ENCODE measurements at regions not wholly inside any gene's neighbourhood (a gene's known extent, or its start where the extent isn't known, plus 50 kb on each side); places are given as distances from the start of the nearest gene placed in this dataset.

DNA sequence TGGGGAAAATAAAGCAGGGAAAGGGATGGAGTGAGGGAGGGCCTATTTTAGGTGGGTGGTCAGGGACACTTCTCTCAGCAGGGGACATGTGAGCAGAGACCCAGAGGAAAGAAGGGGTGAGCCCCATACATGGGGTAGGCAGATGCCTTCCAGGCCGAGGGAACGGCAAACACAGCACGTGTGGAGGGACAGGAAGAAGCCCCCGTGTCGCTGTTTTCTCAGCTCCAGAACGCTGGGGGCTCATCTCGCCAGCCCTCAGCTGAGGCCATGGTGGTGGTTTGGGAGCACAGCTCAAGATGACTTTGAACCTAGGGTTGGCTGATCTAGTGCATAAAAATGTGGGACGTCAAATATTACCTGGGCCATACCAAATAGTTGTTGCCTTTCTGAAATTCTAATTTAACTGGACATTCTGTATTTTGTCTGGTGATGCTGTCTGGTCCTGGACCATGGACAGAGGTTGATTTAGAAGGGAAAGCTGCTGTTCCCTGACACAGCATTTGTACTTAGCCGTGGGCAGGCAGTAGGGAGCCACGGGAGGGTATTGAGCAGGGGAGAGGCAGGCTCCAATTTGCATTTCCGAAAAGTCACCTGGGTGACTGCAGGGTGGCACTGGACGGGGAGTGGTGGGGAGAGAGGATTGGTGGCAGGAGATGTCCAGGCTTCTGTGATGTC lies 53.1 kb upstream of the RUNX3 start:
- no peak for DNase-seq

DNA sequence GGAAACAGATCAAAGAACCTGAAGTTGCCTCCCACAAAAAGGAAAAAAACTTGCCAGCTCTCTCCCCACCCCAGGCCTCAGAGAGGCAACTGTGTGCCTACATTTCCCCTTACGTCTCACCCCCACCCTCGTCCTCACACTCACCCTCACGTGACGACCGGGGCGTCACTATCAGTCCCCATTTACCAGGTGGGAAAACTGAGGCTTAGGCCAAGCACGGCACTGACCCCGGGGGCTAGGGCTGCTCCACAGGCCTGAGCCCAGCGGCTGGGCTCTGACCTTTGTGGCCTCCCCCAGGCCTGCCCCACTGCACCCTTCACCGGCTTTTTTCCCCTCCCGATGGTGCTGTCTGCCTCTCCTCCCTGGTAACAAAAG lies 51.5 kb upstream of the RUNX3 start:
- DNase-seq = no peak

DNA sequence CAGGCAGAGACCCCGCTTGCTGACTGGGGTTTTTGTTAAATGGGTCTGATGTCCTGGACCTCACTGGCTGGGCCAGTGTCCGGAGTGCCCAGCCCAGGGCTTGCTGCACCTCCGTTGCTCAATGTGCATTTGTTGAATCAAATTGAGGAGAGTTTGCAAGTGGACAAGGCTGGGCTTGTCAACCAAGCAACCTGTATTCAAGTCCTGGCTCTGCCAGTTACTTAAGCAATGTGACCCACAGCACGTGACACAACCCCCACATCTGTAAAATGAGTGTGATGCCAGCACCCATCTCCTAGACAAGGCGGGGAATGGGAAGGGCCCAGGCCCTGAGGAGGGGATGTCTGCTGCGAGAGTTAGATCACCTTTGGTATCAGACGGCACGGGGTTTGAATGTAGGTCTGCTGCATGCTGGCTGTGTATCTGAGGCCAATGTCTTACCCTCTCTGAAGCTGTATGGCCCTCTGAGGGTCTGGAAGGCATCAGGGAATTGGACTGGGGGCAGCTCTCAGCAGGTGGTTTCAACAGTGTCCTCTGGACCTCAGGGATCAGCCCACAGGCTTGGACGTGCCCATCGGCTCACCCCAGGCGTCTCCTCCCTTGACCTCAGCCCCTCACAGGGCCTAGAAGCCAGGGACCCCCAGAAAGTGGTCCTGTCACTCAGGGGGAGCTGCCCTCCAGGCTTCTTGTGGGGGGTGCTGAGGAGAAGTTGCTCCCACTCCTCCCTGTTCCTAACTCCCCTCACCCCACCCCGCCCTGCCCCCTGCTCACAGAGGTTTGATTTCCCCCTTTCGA lies 51.0 kb upstream of the RUNX3 start:
- DNase-seq = no peak

Measured in OCI-M1 (cell line).